HG03097 (cell line): ENCODE measurements at regions not wholly inside any gene's neighbourhood (a gene's known extent, or its start where the extent isn't known, plus 50 kb on each side); places are given as distances from the start of the nearest gene placed in this dataset.

ENCODE experiments used
- ATAC-seq: cut with Tn5 transposase; IDR thresholded peaks from one replicate; pipeline ENCODE4 v1.9.1; 2021; ENCODE audit not compliant: unreplicated experiment, low FRiP score

GRCh38 chr3:18743761-18744160, 318.6 kb upstream of the SATB1 start:
- no peak for ATAC-seq

DNA sequence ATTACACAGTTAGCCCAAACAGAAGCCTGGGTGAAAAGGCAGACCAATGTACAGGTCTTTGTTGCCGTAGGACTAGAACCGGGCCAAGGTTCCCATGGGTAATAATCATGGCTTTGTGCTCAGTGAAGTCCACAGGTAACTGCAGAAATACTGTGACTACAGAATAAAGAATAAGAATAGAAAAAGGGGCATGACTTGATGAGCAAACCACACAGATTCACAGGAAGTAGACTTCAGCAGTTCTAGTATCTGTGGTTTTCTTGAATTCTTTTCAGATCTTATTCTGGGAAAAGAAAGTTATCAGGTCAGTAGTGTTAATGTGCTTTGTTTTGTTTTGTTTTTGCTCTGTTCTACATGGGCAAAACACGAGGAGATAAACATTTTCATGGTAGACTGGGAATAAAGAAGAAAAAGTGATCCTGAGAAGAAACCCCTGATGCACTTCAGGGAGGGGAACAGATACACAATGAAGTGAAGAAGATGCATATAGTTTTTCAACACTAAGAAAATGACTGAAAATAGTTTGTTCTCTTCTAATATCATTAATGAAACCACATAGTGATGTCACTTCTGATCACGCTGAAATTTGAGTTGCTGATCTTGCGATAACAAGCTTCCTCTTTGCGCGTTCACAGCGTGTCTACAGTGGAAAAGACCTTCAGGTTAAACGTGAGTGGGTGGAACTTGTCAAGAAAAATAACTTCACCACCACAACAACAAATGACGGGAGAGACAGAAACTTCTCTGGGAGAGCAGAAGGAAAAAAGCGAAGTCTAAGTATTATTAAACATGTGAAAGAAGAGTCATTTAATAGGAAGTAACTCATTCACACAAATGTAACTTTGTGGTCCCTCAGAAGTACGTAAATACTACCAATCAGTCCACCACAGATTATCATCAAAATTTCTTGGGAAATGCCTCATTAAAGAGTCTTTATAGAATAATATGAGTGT, 315.8 kb upstream of the SATB1 start:
- ATAC-seq, result peak; percentile 88

DNA sequence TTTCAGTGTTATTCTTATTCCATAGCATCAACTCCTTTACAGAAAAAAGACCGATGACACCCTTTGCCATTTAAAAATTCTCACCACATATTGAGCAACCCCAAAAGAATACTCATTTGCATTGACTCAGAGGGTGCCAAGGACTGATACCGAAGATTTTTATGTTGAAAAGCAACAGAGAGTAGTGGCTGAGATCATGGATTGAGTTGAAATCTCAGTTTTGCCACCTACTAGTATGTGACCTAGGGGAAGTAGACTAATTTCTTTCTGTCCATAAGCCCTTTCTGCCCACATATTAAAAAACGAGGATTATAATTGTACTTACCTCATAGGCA, 313.9 kb upstream of the SATB1 start:
- ATAC-seq, result no peak

GRCh38 chr3:18738393-18739098, 313.4 kb upstream of the SATB1 start:
- ATAC-seq, result no peak

DNA sequence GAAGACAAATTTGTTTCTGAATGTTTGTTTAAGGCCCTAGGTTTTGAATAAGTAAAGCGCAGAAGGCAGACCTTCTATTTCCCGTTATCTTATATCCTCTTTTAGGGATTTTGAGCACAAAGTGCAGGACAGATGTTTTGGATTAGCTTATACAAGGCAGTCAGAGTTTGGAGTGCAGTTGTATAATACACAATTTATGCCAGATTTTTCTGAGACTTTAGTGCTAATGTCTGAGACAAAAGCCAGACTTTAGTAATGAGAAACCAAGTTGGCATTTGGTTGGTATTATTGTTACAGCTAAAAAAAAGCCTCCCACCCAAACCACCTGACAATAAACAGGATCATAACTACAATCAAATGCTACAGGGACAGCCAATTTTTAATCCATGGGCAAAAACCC, 309.9 kb upstream of the SATB1 start:
- no peak for ATAC-seq

DNA sequence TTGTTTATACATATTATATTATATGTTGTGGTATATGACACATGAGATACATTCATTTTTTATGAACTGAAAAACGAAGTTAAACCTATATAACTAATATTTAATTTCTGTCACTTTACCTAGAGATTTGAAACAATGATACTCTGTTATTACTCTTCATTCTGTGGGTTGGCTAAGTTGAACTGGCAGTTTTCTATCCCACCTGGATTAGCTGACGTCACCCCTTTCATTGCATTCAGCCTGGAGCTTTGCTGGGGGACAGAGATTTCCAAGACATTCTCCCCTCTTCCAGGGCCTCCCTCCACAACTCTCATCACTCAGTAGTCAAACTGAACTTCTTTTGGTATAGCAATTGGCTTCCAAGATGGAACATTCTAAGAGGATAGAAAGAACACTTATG, 309.2 kb upstream of the SATB1 start:
- ATAC-seq, result no peak

- ATAC-seq, result no peak
Measured at GRCh38 chr3:18732474-18732873, 307.3 kb upstream of the SATB1 start.

GRCh38 chr3:18730491-18730890, 305.4 kb upstream of the SATB1 start:
- no peak for ATAC-seq

GRCh38 chr3:18729671-18730070, 304.5 kb upstream of the SATB1 start:
- ATAC-seq, result no peak

GRCh38 chr3:18725668-18726407, 300.7 kb upstream of the SATB1 start:
- ATAC-seq, result no peak

- no peak for ATAC-seq
Measured at GRCh38 chr3:18724456-18724855, 299.3 kb upstream of the SATB1 start.

DNA sequence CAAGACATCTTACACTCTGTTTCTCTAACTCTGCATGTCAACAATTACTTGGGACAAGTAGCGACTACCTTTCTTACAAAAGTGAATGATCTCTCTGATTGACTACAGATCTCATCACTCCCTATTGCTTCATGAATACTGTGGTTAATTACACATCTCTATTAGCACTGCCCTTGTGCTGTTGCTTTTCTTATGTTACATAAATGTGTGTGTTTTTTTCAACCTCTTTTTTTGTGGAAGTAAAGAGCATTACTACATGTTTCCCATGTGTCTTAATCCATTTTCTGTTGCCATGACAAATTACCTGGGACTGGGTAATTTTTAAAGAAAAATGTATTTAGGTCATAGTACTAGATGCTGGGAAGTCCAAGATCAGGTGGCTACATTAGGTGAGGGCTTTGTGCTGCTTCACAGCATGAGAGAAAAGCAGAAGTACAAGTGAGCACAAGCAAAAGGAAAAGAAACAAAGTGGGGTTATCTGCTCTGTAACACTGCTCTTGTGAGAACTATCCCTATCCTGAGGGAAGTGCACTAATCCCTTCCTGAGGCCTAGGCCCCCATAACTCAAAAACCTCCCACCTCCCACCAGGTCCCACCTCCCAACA, 298.2 kb upstream of the SATB1 start:
- ATAC-seq, result no peak

DNA sequence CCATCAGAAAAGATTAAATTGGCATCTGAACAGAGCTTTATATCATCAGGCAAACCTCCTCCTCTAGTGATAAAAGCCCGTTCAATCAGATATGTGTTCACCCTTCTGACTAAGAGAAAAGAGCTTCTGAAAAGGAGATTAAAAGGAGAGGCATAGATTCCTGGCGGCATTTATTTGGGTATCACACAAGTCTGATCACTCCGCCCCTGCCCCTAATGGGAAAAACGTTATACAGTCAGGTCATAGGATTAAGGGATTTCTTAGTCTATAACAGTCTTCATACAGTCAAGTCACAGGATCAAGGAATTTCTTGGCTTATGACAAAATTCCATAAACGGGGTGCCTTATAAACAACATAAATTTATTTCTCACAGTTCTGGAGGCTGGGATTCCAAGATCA, 295.4 kb upstream of the SATB1 start:
- ATAC-seq, result no peak

DNA sequence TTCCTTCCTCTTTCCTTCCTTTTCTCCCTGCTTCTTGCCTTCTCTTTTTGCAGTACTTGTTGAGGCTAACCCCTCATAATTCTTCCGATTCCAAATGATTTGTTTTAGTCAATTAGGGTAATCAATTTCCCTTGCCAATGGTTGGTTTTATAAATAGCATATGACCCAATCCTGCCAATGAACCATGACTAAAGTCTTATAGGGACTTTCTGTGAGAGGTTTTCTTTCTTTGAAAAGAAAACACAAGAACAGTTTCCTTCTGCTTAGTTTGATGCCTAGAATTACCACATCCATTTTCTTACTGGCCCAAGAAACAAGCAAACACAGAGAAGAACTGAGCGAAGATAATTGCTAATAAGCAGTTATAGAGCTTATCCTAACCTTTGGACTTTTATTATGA, 292.5 kb upstream of the SATB1 start:
- ATAC-seq, result no peak

GRCh38 chr3:18716821-18717220, 291.7 kb upstream of the SATB1 start:
- no peak for ATAC-seq

- no peak for ATAC-seq
Measured at GRCh38 chr3:18716101-18716500, 291.0 kb upstream of the SATB1 start.

GRCh38 chr3:18715208-18715607, 290.1 kb upstream of the SATB1 start:
- ATAC-seq, result no peak

GRCh38 chr3:18713577-18713951, 288.4 kb upstream of the SATB1 start:
- no peak for ATAC-seq

DNA sequence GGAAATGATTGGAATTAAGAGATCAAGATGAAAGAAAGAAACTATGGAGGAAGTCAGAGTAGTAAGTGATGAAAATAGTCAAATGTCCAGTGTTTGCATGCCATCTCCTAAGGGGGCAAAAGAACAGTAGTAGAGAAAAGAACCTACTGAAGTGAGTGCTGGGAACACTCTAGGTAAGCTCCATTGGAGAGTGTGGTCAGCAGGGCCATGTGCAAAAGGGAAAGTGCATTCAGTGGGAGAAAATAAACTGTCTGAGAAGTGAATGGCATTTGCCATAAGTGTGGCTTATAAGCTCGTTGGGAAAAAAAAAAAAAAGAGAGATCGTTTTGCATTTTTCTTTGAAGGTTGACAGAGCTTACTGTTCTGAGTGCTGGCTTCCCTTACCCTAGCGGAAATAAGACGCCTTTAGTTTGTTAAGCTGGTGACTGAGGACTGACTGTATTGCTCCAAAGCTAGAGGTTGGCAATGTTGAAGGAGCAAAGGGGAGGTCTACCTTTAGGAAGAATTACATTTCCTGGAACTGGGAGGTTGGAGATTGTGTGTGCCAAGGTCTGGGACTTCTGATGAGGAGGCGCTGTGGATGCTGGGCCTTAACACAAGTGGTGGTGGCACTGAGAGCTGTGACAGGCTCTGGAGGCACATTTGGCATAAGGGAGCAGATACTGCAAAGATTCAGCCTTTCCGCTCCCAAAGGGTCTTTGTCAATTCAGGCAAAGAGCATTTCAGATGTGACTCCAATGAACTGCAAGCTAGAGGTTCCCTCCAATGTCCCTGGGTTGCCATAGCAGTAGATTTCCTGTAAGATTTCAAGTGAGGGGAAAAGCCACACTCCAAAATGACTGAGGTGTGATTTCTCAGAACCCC, 287.8 kb upstream of the SATB1 start:
- no peak for ATAC-seq

GRCh38 chr3:18704326-18704725, 279.2 kb upstream of the SATB1 start:
- no peak for ATAC-seq
